HL-60 (cell line): ENCODE measurements at regions not wholly inside any gene's neighbourhood (a gene's known extent, or its start where the extent isn't known, plus 50 kb on each side); places are given as distances from the start of the nearest gene placed in this dataset.

Source experiments
- POLR2AphosphoS5 ChIP-seq: IDR thresholded peaks from 2 replicates; pipeline ENCODE4 v1.6.1; 2012; ENCODE audit warnings: low read depth
- TF ChIP-seq, protein P1 (sequence below): IDR thresholded peaks from one replicate; pipeline ENCODE4 v1.5.1; 2011; ENCODE audit warnings: low read length, control low read depth, inconsistent platforms; ENCODE audit not compliant: insufficient read depth

DNA sequence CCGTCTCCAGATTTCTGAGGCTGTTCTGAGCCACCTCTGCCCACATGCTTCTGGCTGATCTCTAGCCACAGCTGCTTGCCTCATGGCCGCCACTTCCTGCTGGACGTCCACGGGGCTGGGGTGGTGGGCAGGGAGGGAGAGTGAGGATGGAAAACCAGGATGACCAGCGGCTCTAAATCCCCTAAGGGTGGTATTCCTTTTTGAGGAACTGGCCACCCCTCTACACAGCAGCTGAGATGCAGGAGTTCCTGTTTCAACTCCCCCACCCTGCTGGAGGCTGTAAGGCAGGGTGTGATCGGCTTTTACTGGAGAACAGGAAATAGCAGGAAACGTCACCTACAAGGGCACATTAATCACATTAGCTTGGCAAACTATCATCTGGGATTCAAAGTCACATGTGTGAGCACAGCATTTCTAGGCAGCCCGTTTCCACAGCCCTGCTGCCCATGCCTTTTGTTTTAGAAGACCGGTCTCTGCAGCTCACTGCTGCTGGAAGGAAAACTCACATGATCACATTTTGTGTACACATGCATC, 181.6 kb upstream of the ECI2 start:
- TF ChIP-seq, protein P1, sequence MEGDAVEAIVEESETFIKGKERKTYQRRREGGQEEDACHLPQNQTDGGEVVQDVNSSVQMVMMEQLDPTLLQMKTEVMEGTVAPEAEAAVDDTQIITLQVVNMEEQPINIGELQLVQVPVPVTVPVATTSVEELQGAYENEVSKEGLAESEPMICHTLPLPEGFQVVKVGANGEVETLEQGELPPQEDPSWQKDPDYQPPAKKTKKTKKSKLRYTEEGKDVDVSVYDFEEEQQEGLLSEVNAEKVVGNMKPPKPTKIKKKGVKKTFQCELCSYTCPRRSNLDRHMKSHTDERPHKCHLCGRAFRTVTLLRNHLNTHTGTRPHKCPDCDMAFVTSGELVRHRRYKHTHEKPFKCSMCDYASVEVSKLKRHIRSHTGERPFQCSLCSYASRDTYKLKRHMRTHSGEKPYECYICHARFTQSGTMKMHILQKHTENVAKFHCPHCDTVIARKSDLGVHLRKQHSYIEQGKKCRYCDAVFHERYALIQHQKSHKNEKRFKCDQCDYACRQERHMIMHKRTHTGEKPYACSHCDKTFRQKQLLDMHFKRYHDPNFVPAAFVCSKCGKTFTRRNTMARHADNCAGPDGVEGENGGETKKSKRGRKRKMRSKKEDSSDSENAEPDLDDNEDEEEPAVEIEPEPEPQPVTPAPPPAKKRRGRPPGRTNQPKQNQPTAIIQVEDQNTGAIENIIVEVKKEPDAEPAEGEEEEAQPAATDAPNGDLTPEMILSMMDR, result no peak
- 0 out of 2 replicates have a peak, but pooled peaks have one; percentile 39 for TF ChIP-seq POLR2AphosphoS5
